GM19372 (cell line): ENCODE measurements at regions not wholly inside any gene's neighbourhood (a gene's known extent, or its start where the extent isn't known, plus 50 kb on each side); places are given as distances from the start of the nearest gene placed in this dataset.
"Not testable (repeated sequence)": the region's sequence is repeated elsewhere in the genome, so short reads cannot be mapped to it uniquely, and the experiment has no call there.

Experiments used
- ATAC-seq: cut with Tn5 transposase; IDR thresholded peaks from one replicate; pipeline ENCODE4 v1.9.1; 2021; ENCODE audit warnings: mild to moderate bottlenecking, low read depth, moderate library complexity; ENCODE audit not compliant: unreplicated experiment

DNA sequence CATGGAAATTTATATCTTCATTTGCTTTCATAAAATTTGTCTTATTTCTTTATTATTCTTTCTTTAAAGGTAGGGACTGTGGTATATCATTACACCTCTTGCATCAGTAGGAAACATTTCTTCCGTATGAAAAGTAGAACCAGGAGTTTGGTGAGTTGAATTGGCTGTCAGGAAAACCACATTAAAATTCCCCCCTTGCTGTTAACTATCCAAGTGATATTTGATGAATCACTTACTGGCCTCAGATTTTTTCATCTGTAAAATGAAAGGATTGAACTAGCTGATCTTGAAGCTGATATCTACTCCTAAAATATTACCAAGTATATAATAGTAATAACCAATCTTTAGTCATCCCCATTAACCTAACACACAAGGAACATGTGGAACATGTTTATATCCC, 460.9 kb downstream of the GJA1 start:
- ATAC-seq, result no peak

DNA sequence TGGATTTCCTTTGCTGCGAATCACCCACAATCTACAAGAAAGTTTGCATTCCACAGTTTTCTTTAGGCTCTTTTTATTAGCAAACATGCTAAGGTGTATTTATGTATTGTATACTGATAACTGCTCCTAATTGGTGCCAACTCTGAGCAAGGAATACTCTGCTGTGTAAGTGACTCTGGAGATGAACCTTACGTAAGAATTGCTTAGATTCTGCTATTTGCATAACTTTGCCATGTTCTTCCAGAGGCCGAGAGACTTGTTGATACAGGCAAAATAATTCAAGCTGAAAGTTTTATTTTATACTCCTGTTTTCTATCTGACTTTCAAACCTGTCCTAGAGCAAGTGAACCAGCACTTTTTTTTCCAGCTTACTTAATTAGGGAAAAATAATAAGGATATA, 461.3 kb downstream of the GJA1 start:
- no peak for ATAC-seq

DNA sequence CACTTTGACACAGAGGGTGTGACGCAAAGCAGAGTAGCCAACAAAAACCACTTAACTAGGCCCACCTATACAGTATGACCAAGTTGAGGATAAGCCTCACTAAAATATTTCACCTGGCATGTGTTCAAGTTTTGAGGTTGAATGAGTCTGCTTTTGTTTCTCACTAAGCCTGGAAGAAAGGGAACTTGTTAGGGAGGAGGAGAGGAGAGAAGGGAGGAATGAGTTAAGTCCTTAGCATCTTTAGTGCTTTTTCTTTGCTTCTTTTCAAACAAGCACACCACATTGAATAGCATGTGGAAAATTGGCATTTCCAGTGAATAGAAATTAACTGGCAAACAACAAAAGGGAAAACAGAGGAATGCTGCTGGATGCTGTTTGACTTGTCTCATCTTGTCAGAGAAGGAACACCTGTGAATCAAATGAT, 461.9 kb downstream of the GJA1 start:
- ATAC-seq, result no peak

DNA sequence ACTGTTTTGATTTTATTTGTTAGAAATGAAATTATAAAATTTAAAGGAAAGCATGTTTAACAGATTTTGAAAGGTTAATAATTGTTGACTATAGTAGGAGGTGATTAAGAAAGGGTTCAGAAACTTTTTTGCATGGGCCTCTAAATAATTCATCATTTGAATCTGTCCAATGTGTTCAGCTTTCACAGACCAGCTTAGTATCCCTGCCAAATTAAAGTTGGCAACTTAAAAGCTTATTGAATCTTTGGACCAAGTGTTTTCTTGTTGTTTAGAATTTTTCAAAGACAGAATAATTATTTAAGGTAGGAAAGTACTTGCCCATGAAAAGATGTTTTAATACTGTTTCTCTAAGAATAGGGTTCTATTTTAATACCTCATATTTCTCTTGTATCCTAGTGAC, 466.0 kb downstream of the GJA1 start:
- no peak for ATAC-seq

DNA sequence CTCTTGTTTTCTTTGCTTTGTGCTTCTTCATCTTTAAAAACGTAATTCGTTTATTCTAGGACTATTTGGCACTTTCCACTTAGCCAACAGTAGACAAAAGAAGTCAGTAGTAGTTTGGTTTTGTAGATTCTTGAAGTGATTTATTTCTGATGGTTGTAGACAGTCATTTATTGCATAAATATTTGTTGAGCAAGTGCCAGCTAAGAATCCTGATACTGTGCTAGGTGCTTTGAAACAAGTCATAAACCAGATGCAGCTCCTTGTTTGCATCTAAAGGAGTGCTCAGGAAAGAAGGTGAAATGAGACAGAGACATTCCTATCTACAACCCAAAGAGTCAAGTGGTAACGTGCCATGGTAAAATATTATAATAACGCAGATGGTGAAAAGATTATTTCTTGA, 469.1 kb downstream of the GJA1 start:
- ATAC-seq, result no peak

DNA sequence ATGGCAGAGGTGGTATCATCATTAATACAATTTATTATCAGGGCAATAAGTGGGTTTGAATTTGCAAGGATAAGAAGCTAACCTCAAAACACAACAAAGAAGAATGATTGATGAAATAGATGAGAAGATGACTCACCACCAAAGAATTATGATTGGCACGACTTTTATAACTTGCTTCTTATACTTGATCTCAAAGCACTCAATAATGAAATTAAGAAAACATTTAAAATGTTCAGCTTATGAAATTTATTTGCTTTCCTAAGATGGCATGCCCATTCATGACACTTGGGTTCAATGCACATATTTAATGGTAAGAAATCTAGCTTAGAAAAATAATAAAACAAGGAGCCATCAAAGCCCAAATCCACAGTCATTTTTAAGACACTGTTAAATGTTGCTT, 477.5 kb downstream of the GJA1 start:
- no peak for ATAC-seq

DNA sequence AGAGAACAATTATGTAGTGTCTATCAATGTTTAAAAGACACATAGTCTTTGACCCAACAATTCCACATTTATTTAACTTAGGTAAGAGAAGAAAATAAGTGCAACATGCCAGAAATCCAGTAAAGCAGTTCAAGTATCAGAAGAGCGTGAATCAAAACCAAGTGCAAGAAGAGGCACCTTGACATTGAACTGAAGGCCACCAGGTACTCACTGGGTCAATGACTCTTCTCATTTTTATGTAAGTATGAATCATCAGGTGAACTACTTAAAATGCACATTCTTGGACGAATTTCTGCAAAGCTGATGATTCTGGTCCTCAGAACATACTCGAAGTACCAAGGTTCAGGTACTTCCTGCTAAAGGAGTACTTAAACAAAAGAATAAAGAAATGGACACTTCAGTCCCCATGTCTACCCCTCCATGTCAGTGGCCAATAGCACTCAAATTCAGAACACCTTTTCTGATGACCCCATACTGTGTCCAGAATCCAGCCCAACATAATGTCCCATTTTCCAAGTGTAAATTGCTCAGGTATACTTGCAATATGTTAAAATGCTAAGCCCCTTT, 481.9 kb downstream of the GJA1 start:
- no peak for ATAC-seq

DNA sequence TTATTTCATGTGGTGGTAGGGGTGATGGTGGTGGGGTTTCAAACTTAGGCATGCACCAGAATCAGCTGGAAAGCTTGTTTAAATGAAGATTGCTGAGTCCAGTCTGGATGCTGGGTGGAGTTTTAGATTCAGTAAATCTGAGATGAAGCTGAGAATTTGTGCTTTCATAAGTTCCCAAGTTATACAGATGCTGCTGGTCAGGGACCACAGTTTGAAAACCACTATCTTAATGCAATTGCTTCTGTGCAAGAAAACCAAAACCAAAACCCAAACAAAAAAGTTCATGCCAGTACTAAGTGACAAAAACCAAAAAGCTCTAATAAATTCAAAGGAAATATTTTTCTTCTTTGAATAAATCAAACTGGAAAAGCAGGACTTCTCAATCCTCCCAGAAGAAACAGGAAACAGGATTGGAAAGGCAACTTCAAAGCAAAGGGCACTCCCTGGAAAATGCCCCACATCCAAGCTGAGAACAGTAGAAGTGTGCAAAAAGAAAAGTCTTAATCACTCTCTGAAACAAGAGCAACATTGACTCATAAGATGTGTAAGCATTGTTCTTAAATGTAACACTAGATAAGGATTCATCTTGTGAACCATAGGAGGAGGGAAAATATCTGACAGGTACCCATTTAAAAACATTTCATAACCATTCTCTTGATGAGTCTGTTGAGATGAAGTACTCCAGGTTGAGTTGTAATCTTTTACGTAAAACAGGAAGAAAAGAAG, 481.5 kb upstream of the HSF2 start:
- no peak for ATAC-seq

DNA sequence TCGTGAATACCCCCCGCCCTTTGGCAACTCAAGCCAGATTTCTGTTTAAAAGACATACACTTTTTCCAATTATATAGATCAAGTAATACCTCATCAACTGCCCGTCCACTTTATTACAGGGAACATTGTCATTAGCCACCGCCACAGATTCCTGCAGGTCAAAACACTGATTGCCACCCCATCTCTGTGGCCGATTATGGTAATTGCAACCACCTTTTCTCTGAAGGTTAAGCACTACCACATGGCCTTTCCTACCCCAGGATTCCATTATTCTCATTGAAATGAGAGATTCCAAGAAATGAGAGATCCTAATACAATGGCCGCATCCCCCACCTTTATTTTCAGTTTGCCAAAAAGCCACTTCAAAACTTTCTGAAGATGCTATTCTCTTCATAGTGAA, 478.8 kb upstream of the HSF2 start:
- ATAC-seq, result no peak

DNA sequence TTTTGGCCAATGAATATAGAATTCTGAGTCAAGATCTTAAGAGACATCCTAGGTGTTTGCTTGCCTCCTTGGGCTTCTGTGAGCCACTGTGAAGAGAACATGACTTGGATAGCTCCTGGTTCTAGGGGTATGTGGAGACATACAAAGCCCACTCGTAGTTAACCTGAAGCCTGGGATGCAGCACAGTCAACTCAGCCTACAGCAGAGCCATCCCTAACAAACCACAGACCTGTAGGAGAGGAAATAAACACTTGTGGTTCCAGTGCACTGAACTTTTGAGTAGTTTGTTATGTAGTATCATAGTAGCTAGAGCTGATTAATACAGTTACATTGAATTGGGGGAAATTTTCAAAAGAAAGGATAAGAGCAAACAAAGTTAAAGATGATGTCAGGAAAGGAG, 474.4 kb upstream of the HSF2 start:
- ATAC-seq, result no peak

DNA sequence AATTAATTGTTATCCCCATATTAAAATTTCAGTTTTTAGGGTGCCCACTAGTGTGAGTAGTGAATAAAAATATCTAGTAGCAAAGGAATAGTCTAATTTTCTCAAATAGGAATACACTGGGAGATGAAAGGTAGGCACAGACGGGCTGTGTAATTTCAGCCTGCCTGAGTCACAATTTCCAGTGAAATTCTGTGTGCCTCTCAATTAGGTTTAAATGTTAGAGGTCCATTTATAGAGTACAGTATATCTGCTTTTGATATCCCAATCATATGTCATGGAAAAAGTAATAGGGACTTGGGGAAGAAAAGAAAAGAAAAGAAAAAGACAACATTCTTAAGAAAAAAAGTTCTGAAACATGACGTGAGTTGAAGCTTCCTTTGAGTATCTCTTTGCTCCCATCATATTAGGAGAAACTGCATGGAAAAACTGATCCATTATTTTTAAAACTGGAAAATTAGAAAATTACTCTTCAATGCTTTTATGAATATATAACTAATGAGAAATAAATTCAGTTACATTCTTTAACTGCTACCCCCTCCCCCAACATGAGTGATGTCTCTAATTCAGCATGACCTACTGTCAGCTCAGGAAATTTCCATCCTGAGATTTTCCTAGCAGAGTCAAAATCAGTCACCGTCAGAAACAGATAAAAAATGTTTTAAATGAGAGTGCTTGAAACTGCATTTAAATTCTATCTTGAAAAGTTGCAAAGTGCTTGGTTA, 473.8 kb upstream of the HSF2 start:
- ATAC-seq, result no peak

DNA sequence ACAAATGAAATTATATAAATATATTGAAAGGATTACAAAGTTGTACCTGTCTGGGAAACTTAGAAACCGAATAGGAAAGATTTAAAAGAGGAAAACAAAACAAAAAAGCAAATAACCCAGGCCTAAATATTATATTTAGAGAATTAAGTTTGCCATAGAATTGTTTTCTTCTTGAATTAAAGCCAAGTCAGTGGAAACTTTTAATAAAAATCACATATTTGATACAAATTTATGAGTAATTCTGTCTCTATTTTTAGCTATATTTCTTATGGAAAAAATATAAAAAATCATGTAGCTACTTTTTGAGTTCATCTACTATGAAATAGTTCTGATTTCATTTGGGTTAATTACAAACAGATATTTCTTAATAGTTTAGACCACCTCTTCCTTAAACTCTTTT, 470.2 kb upstream of the HSF2 start:
- ATAC-seq, result no peak

DNA sequence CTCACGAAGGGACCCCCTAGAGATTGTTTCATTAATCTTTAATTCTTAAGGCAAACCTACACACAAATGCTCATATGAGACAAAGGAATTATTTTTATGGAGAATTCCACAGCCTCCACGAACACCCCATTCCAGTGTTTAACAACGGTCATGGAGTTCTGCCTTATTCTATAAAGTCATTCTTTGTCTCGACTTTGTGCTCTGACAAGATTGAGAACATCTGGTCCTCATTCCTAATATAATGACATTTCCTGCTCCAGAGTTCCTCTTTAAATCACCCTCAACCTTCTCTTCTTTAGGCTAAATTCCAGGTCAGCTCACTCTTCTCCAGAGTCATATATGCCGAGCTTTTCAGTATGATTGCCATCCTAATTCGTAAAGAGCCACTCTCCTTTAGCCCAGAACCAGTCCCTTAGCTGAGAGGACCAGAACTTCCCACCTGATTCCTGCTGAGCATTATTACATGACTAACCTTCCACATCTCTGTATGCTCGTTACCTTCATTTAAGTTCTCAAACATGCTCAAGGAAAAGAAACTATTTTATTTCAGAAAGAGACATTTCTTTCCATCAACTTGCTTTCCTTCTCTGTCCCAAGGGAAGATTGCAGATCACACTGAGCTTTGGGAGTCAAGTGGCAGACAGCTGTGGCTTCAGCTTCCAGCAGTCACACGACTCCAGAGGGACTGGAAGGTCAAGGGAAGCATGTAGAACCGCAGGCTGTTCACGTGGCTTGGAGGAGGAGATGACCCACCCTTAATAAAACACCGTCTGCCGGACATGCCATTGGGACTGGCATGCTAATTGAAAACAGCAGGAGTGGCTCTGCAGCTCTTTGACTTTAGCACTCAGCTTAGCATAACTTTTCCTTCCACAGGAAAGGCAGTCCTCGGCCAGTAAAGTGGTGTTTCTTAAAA, 467.1 kb upstream of the HSF2 start:
- no peak for ATAC-seq

DNA sequence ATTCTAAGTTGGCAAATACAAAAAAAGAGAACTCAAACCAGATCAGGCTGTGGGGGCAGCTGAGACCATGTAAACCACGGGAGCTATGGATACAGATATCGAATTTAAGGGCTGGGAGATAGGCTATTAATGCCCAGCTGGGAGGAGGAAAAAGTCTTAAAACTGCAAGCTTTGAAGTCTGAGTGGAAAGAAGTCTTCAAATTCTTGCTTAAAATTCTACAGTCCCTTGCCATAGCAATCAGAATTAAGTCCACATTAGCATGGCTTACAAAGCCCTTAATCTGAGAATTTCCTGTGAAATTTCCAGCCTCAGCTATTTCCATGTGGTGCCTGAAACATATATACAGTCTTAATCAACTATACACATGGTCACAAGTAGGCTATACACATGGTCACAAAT, 465.0 kb upstream of the HSF2 start:
- no peak for ATAC-seq

DNA sequence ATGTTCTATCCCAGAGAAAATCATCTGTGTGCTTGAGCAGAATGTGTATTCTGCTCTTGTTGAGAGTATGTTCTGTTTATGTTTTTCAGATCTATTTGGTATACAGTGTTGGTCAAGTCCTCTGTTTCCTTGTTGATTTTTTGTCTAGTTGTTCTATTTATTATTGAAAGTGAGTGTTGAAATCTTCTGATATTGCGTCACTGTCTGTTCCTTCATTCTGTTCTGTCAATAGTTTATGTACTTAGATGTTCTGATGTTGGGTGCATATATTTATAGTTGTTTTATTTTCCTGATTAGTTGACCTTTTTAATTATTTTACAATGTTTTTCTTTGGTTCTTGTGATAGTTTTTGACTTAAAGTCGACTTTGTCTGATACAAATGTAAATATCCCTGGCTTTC, 458.7 kb upstream of the HSF2 start:
- no peak for ATAC-seq

DNA sequence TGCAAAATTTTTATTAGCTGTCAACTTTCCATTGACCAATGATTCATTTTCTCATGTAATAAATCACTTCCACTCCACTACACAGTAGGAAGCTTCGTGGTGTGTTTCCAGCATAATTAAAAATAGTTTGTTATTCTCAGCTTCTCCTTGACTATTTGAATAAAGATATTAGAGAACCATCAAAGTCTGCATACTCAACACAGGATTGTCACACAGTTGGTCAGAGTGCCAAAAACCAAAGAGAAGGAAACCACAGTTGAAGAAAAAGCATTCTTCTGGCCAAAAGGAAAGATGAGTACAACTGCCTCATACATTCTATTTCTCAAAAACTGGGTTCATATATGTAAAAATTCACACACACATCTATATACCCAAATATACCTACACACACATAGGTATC, 455.1 kb upstream of the HSF2 start:
- ATAC-seq, result no peak

DNA sequence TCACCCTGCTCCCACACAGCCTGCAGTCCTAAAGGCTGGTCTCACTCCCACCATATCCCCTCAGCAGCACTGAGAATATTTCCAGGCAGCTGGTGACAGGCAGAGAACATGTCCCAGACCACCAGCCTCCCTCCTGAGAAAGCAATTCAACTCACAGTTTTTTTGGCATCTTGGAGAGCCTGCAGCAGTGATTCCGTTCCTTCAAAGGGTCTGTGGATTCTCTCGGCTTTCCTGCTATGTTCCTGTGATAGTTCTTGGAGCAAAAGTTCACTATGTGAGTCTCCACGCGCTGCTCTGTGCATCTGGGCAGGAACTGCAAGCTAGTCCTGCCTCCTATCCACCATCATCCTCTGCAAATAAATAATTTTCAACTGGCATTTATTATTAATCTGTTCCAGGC, 448.3 kb upstream of the HSF2 start:
- no peak for ATAC-seq

DNA sequence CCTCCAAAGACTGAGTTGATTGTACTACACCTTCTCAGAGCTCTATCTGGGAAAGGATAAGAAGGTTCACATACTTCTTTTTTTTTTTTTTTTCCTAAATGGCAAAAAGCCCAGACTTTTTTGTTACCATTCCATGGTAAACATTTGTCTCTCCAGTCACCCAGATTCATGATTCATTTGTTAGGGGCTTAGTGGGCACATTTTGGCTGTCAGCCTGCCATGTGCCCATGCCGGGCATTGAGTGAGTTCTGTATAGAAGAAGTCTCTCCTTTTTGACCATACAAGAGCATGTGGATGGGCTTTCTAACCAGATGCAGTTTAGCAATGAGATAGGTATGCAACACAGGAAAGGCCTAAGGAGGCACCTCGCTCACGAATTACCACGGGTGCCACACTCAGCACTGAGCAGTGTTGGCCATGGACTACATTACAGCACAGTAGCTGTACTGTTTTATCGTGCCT, 447.5 kb upstream of the HSF2 start:
- ATAC-seq, result no peak

DNA sequence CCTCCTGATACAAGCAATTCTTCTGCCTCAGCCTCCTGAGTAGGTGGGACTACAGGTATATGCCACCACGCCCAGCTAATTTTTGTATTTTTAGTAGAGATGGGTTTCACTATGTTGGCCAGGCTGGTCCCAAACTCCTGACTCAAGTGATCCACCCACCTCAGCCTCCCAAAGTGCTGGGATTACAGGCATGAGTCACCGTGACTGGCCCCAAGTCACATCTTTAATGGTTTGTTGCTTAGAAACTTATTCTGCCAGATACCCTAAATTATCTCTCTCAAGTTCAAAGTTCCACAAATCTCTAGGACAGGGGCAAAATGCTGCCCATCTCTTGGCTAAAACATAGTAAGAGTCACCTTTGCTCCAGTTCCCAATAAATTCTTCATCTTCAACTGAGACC, 444.1 kb upstream of the HSF2 start:
- not testable (repeated sequence) for ATAC-seq

DNA sequence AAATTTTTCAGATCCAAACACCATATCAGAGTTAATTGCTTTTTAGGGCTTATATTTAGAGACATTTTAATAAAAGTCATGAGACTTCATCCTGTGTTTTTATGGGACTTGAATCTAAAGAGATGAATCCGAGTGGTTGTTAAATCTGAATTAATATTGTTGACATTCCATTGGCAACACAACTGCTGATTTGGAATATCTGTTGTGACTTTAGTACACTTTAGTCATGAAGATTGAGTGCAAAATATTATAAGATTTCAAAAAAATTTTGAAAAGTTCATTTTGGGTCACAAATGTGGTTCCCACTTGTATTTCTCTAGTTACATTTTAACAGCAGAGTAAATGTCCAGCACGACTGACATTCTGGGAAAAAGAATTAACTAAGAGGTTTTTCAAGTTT, 442.7 kb upstream of the HSF2 start:
- no peak for ATAC-seq

DNA sequence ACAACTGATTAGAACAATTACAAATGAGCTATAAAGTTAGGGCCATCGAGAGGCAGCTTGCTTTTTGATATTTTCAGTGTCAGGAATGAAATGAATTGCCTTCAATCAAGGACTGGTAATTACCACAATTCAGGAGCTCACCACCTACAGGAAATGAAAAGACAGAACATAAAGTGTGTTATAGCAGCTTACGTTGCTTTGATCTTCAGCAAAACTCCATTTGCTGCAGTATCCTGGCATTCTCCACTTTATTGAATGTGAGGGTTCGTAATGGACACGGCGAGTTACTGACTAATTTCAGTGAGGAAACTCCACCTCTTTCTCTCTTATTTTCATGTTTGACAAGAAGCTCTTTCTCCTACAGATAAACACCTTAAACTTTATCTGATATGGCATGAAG, 440.0 kb upstream of the HSF2 start:
- ATAC-seq, result no peak
